ENCODE measurements at regions not wholly inside any gene's neighbourhood (a gene's known extent, or its start where the extent isn't known, plus 50 kb on each side); places are given as distances from the start of the nearest gene placed in this dataset.

DNA sequence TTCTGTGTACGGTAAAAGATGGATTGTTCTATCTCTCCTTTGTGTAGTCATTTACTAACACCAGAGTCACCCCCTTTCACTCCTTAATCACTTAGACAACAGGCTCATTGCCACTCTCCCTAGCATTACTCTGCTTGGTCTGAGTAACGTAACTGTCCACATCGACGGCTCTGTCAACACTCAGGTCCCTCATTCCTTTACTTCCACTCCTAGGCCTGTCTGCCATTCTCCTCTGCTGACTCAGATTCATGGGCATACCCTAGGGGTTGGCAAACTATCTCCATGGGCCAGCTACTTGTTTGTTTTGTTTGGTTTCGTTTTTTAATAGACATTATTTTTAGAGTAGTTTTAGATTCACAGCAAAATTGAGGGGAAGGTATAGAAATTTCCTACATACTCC lies 243.9 kb downstream of the NR4A2 start:
- TF ChIP-seq, protein P1, sequence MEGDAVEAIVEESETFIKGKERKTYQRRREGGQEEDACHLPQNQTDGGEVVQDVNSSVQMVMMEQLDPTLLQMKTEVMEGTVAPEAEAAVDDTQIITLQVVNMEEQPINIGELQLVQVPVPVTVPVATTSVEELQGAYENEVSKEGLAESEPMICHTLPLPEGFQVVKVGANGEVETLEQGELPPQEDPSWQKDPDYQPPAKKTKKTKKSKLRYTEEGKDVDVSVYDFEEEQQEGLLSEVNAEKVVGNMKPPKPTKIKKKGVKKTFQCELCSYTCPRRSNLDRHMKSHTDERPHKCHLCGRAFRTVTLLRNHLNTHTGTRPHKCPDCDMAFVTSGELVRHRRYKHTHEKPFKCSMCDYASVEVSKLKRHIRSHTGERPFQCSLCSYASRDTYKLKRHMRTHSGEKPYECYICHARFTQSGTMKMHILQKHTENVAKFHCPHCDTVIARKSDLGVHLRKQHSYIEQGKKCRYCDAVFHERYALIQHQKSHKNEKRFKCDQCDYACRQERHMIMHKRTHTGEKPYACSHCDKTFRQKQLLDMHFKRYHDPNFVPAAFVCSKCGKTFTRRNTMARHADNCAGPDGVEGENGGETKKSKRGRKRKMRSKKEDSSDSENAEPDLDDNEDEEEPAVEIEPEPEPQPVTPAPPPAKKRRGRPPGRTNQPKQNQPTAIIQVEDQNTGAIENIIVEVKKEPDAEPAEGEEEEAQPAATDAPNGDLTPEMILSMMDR (IDR thresholded peaks at IDR 0.05; ENCODE audit: low read depth, low read length), result no peak
- TF ChIP-seq EZH2phosphoT487 (IDR thresholded peaks at IDR 0.05; ENCODE audit: low read depth), result no peak
